ENCODE measurements at regions not wholly inside any gene's neighbourhood (a gene's known extent, or its start where the extent isn't known, plus 50 kb on each side); places are given as distances from the start of the nearest gene placed in this dataset.
"Not testable (repeated sequence)": the region's sequence is repeated elsewhere in the genome, so short reads cannot be mapped to it uniquely, and the experiment has no call there.

DNA sequence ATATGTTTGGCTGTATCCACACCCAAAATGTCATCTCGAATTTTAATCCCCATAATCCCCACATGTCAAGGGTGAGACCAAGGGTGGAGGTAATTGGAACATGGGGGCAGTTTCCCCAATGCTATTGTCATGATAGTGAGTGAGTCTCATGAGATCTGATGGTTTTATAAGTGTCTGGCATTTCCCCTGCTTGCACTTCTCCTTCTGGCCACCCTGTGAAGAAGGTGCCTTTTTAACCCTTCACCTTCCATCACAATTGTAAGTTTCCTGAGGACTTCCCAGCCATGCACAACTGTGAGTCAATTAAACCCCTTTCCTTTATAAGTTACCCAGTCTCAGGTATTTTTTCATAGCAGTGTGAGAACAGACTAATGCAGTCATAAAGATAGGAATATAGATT lies 216.7 kb upstream of the SSTR1 start:
- DNase-seq (ENCODE audit: low read depth): no peak

GRCh38 chr14:37992499-37992898 lies 215.2 kb upstream of the SSTR1 start:
- DNase-seq (ENCODE audit: low read depth): no peak

DNA sequence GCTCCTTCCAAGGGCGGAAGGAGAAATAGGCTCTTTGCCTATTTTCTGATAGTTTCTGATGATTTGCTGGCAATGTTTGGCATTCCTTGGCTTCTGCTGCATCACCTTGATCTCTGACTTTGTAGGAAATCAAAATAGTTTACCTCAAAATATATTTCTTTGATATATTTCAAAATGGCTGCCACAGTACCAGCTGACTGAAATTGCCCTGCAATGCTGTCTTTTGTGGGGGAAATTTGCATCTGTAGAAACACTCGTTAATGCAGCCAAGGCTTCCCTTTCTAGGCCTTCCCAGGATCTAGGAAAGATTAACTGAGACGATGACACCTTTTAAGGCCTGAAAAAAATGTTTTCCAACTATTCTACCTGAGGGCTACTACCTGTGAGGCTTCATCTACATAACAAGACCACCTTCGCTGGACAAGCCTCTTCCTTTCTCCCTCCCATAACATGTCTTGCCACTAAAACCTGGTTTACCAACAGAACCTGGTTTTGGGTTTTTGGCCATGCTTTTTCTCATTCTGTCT lies 212.8 kb upstream of the SSTR1 start:
- DNase-seq (ENCODE audit: low read depth): no peak

GRCh38 chr14:37997017-37997416 lies 210.7 kb upstream of the SSTR1 start:
- no peak for DNase-seq (ENCODE audit: low read depth)

- no peak for DNase-seq (ENCODE audit: low read depth)
Measured at GRCh38 chr14:38000340-38000739, 207.4 kb upstream of the SSTR1 start.

DNA sequence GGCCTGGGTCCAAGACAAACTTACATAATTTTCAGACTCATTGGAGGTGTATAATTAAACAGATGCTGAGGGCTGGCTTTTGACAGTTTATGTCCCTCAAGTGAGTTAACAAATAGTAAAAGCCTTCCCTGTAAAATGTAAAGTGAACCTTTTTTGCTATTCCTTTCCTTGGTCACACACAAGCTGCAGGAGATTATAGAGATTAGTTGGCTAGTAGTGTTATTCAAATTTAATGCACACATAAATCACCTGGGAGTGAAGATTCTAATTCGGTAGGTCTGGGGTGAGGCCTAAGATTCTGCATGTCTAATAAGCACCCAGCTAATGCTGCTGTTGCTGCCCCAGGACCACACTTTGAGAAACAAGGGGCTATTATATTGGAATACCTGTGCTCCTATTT lies 206.2 kb upstream of the SSTR1 start:
- no peak for DNase-seq (ENCODE audit: low read depth)

- DNase-seq (ENCODE audit: low read depth): no peak
Measured at GRCh38 chr14:38003746-38004609, 203.7 kb upstream of the SSTR1 start.

DNA sequence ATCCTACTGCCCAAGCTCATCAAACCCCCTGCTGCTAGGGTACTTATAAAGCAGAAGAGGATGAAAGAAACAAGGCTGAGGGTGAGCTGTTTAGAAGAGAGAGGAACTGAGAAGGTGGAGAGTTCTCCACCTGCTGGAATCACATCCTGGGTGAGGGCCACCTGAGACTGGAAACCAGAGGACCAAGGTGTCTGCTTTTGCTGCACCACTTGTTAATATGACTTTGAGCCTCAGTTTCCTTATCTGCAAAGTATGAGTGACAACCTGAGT lies 203.2 kb upstream of the SSTR1 start:
- DNase-seq (ENCODE audit: low read depth): no peak

GRCh38 chr14:38011156-38011555 lies 196.5 kb upstream of the SSTR1 start:
- not testable (repeated sequence) for DNase-seq (ENCODE audit: low read depth)

- no peak for DNase-seq (ENCODE audit: low read depth)
Measured at GRCh38 chr14:38012056-38012455, 195.6 kb upstream of the SSTR1 start.

DNA sequence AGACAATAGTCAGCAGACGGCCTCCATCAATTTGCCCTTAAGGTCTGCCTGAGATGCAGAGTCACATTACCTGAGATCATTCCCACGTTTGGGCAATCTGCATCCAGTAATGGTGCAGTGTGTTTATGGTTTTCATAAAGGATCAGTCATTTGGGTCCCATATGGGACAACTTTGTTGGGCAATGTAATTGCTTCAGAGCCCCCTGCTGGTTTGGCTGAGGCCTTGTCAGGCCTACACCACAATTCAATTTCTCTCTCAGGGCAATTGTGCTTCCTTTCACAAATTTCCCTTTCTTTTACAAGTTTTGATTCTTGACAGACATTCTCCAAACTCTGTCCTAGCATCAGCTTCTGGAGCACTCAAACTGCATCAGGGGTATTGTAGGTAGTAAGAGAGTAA lies 191.2 kb upstream of the SSTR1 start:
- no peak for DNase-seq (ENCODE audit: low read depth)

- no peak for DNase-seq (ENCODE audit: low read depth)
Measured at GRCh38 chr14:38021861-38022260, 185.8 kb upstream of the SSTR1 start.

GRCh38 chr14:38022775-38023174 lies 184.9 kb upstream of the SSTR1 start:
- no peak for DNase-seq (ENCODE audit: low read depth)

GRCh38 chr14:38038171-38038570 lies 169.5 kb upstream of the SSTR1 start:
- DNase-seq (ENCODE audit: low read depth): no peak

- no peak for DNase-seq (ENCODE audit: low read depth)
Measured at GRCh38 chr14:38038986-38039385, 168.7 kb upstream of the SSTR1 start.

GRCh38 chr14:38039496-38039895 lies 168.2 kb upstream of the SSTR1 start:
- no peak for DNase-seq (ENCODE audit: low read depth)

GRCh38 chr14:38040411-38040810 lies 167.3 kb upstream of the SSTR1 start:
- DNase-seq (ENCODE audit: low read depth): no peak

GRCh38 chr14:38042322-38042721 lies 165.4 kb upstream of the SSTR1 start:
- DNase-seq (ENCODE audit: low read depth): no peak

DNA sequence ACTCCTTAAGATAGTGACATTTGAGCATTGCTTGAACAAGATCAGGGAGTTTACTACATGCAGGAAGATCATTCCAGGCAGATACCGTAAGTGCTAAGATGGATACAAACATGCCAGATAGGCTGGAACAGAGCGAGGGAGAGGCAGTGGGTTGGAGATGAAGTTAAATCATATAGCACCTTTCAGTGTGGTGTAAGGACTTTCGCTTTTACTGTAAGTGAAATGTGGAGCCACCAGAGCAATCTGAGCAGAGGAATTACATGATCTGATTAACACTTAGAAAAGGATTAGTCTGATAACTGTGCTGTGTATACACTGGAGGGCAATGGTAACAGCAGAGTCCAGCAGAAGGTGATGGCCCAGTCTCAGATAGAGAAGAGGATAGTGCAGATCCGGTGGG lies 163.0 kb upstream of the SSTR1 start:
- no peak for DNase-seq (ENCODE audit: low read depth)

GRCh38 chr14:38045461-38045860 lies 162.2 kb upstream of the SSTR1 start:
- no peak for DNase-seq (ENCODE audit: low read depth)

DNA sequence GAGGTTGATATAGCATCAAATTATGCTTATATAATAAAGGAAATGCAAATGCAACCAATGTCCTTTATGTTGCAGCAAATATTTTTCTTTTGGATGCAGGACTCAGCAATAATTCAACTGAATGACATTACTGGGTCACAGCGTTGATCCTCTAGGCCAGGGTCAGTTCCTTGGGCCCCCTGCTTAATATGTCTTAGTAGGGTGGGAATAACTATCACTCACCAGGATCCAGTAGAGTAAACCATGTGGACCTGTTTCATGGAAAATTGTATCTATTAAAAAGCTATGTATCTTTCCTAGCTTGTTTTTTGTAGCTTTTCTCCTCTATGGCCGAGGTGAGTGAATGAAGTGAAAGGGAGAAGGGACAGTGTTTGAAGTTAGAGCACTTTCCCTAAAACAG lies 161.5 kb upstream of the SSTR1 start:
- DNase-seq (ENCODE audit: low read depth): no peak

GRCh38 chr14:38047195-38047902 lies 160.4 kb upstream of the SSTR1 start:
- DNase-seq (ENCODE audit: low read depth): no peak

DNA sequence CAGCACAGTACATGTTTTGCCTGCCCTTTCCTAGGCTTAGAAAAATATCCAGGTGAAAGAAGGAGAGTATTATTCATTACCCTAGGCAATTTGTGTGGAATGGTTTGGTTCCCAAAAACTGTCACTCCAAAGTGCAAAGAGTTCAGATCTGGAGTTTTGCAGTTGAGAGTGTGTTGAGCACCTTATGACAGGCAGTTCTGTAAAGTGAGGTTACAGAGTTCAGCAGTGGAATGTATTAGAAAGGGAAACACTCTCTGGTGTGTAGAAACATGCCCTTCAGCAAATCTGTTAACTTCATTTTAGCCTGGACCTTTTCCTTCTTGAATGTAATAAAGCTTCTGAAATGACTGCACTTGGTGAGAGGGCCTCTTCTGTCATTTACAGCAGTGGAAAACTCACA lies 154.0 kb upstream of the SSTR1 start:
- no peak for DNase-seq (ENCODE audit: low read depth)

- DNase-seq (ENCODE audit: low read depth): no peak
Measured at GRCh38 chr14:38056270-38056669, 151.4 kb upstream of the SSTR1 start.
